DND-41 (cell line): ENCODE measurements at regions not wholly inside any gene's neighbourhood (a gene's known extent, or its start where the extent isn't known, plus 50 kb on each side); places are given as distances from the start of the nearest gene placed in this dataset.

Source experiments
- ATAC-seq: fragments of 200-7000 bp; cut with Tn5 transposase; 3 replicates; pipeline ENCODE4 v1.9.1; 2021; ENCODE audit warnings: low read depth; ENCODE audit not compliant: insufficient read depth
- DNase-seq: peaks from one replicate; pipeline ENCODE4 v3.0.0-alpha.2; 2020
- H2AFZ ChIP-seq: 2 replicates; pipeline ENCODE4 v1.6.0; 2012; ENCODE audit warnings: low read depth, low read length
- H3K27ac ChIP-seq: 2 replicates; pipeline ENCODE4 v1.5.1; 2012; ENCODE audit warnings: low read length, inconsistent platforms
- H3K27me3 ChIP-seq: fragments of 200-600 bp; sonication (generic); 2 replicates; pipeline ENCODE4 v1.6.0; 2012; ENCODE audit warnings: low read length, mild to moderate bottlenecking, inconsistent platforms; ENCODE audit not compliant: insufficient read depth, poor library complexity
- H3K36me3 ChIP-seq: 2 replicates; pipeline ENCODE4 v1.5.1; 2012; ENCODE audit warnings: low read length, inconsistent platforms; ENCODE audit not compliant: insufficient read depth
- H3K4me1 ChIP-seq: 2 replicates; pipeline ENCODE4 v1.5.1; 2012; ENCODE audit warnings: mild to moderate bottlenecking, low read length; ENCODE audit not compliant: insufficient read depth
- H3K4me2 ChIP-seq: 2 replicates; pipeline ENCODE4 v1.6.0; 2012; ENCODE audit warnings: mild to moderate bottlenecking, moderate library complexity, low read length, inconsistent platforms; ENCODE audit not compliant: insufficient read depth
- H3K4me3 ChIP-seq, 2 experiments: fragments of 200-600 bp in 1 of 2; shearing (Covaris generic) in 1 of 2; 2 replicates each; pipeline ENCODE4 v1.5.1; 2012 to 2016; ENCODE audit warnings: inconsistent platforms in 2 of 2, low read length in 2 of 2, mild to moderate bottlenecking in 2 of 2, low read depth in 1 of 2, moderate library complexity in 1 of 2
- H3K79me2 ChIP-seq: 2 replicates; pipeline ENCODE4 v1.6.0; 2012; ENCODE audit warnings: low read length, inconsistent platforms; ENCODE audit not compliant: insufficient read depth
- H3K9ac ChIP-seq: 2 replicates; pipeline ENCODE4 v1.6.0; 2012; ENCODE audit warnings: low read depth, mild to moderate bottlenecking, inconsistent platforms, low read length, moderate library complexity
- H3K9me3 ChIP-seq: 2 replicates; pipeline ENCODE4 v1.5.1; 2012; ENCODE audit warnings: low read length, moderate library complexity, mild to moderate bottlenecking, inconsistent platforms; ENCODE audit not compliant: insufficient read depth, severe bottlenecking
- H4K20me1 ChIP-seq: 2 replicates; pipeline ENCODE4 v1.6.0; 2012; ENCODE audit warnings: low read length; ENCODE audit not compliant: insufficient read depth
- CTCF ChIP-seq: IDR thresholded peaks from 2 replicates; pipeline ENCODE4 v1.5.1; 2012; ENCODE audit warnings: borderline replicate concordance, low read length, moderate library complexity, mild to moderate bottlenecking; ENCODE audit not compliant: poor library complexity, severe bottlenecking; ENCODE audit errors: extremely low read depth
- EZH2 ChIP-seq: IDR thresholded peaks from 3 replicates; pipeline ENCODE4 v1.6.1; 2012; ENCODE audit warnings: borderline replicate concordance, low read depth, mild to moderate bottlenecking, moderate library complexity, low read length, inconsistent platforms; ENCODE audit not compliant: severe bottlenecking

GRCh38 chr2:122000556-122001340 is 245.3 kb downstream of the TSN start:
- Histone ChIP-seq H3K79me2 (no peaks in the 10 kb centered on the region), H3K4me2 (no peak overlapping the region), H4K20me1 (no peaks in the 10 kb centered on the region), H2AFZ (no peak overlapping the region), H3K36me3 (no peaks in the 10 kb centered on the region), H3K27me3 (no peaks in the 10 kb centered on the region), H3K27ac (no peak overlapping the region), H3K9ac (no peak overlapping the region), H3K4me3 (no peak overlapping the region), H3K4me1 (no peaks in the 10 kb centered on the region), H3K9me3 (no peaks in the 10 kb centered on the region)
- DNase-seq (no peak), ATAC-seq (no peak)
- TF ChIP-seq EZH2 (no peak), CTCF (no peak)

GRCh38 chr2:122001441-122001874 is 246.0 kb downstream of the TSN start:
- Histone ChIP-seq H3K4me1 (no peaks in the 10 kb centered on the region), H3K27me3 (no peaks in the 10 kb centered on the region), H3K27ac (no peak overlapping the region), H3K9me3 (no peaks in the 10 kb centered on the region), H4K20me1 (no peaks in the 10 kb centered on the region), H3K36me3 (no peaks in the 10 kb centered on the region), H3K4me3 (no peak overlapping the region), H3K9ac (no peak overlapping the region), H3K79me2 (no peaks in the 10 kb centered on the region), H3K4me2 (no peak overlapping the region), H2AFZ (no peak overlapping the region)
- ATAC-seq (no peak), DNase-seq (no peak)
- TF ChIP-seq EZH2 (no peak), CTCF (no peak)

GRCh38 chr2:122003196-122003940 is 247.9 kb downstream of the TSN start:
- H2AFZ ChIP-seq, result no peak overlapping the region
- no peaks in the 10 kb centered on the region for H3K4me1 ChIP-seq
- H3K4me2 ChIP-seq, result no peak overlapping the region
- H3K27ac ChIP-seq, result no peak overlapping the region
- DNase-seq (no peak), ATAC-seq (no peak)
- no peaks in the 10 kb centered on the region for H4K20me1 ChIP-seq
- H3K79me2 ChIP-seq, result no peaks in the 10 kb centered on the region
- no peaks in the 10 kb centered on the region for H3K27me3 ChIP-seq
- H3K9ac ChIP-seq, result no peak overlapping the region
- no peak overlapping the region for H3K4me3 ChIP-seq
- no peaks in the 10 kb centered on the region for H3K36me3 ChIP-seq
- no peaks in the 10 kb centered on the region for H3K9me3 ChIP-seq
- TF ChIP-seq EZH2, result no peak
- TF ChIP-seq CTCF, result no peak
